ENCODE measurements at regions not wholly inside any gene's neighbourhood (a gene's known extent, or its start where the extent isn't known, plus 50 kb on each side); places are given as distances from the start of the nearest gene placed in this dataset.

GRCh38 chr20:19895761-19896160 is 121.4 kb upstream of the NAA20 start:
- DNase-seq (no peak), ATAC-seq (no peak)
- intact Hi-C loops (cut with DNase I): no loop called here
- 91 to 95% (median 94%) methylated on average over 2 of the region's 2 CpGs for WGBS, 3 donors
- Histone ChIP-seq H3K4me3 (no peak overlapping the region), H3K4me1 (peaks cover 10% of the 10 kb centered on the region), H3K36me3 (ENCODE audit: insufficient read depth in 1 of 2, low read depth in 1 of 2) (peaks cover 0 to 37% of the 10 kb centered on the region in 2 donors), H3K9me3 (no peaks in the 10 kb centered on the region), H3K27ac (no peak overlapping the region), H3K27me3 (ENCODE audit: insufficient read depth in 3 of 3, low read length in 2 of 3) (no peaks in the 10 kb centered on the region)
- no peak for TF ChIP-seq CTCF (IDR thresholded peaks at IDR 0.05)

DNA sequence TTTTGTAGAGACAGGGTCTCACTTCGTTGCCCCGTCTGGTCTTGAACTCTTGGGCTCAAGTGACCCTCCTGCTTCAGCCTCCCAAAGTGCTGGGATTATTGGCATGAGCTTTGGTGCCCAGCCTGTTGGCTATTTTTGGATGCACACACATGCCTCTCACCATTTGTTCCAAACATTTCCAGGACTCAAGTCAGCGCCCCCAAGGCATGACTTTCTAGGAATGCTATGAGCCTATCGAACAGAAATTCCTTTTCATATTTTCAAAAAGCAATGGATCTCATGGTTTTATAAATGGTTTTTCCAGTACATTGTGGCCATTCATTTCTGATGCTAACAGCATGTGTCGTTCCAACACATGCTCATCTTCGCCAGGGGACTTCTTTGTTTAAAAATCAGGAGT is 119.3 kb upstream of the NAA20 start:
- 66 to 71% (median 66%) methylated on average over 6 of the region's 6 CpGs for WGBS, 3 donors
- intact Hi-C loops (cut with DNase I): no loop called here
- Histone ChIP-seq H3K36me3 (ENCODE audit: insufficient read depth in 1 of 2, low read depth in 1 of 2) (peaks cover 0 to 37% of the 10 kb centered on the region in 2 donors), H3K9me3 (no peaks in the 10 kb centered on the region), H3K27ac (no peak overlapping the region), H3K27me3 (ENCODE audit: insufficient read depth in 3 of 3, low read length in 2 of 3) (no peaks in the 10 kb centered on the region), H3K4me1 (peaks cover 6% of the 10 kb centered on the region), H3K4me3 (no peak overlapping the region)
- ATAC-seq: peak in 1 of 4 donors; percentile 43
- no peak for DNase-seq
- TF ChIP-seq CTCF (IDR thresholded peaks at IDR 0.05): no peak

DNA sequence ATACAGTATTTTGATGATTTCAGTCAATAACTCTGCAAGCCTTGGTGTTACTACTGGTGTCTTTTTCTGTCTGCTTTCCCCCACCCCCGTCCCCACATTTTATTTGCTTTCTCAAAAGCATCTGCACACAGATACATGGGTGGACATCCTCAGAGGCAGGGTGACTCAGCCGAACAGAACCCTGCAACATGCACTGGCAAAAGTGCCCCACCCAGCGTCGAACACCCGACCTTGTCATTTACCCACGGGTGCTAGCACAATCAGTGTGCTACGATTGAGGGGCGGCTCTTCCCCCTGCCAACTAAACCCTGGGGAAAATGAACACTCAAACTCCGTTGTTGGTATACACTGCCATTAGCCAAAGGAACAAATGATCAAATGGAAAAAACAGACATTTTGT is 115.9 kb upstream of the NAA20 start:
- peaks cover 0 to 19% of the 10 kb centered on the region in 2 donors for H3K36me3 ChIP-seq (ENCODE audit: insufficient read depth in 1 of 2, low read depth in 1 of 2)
- intact Hi-C loops (cut with DNase I): no loop called here
- no peaks in the 10 kb centered on the region for H3K9me3 ChIP-seq
- 69 to 71% (median 70%) methylated on average over 9 of the region's 9 CpGs for WGBS, 3 donors
- H3K27me3 ChIP-seq (ENCODE audit: insufficient read depth in 3 of 3, low read length in 2 of 3): no peaks in the 10 kb centered on the region
- ATAC-seq (no peak), DNase-seq (no peak)
- no peak overlapping the region for H3K27ac ChIP-seq
- TF ChIP-seq CTCF (IDR thresholded peaks at IDR 0.05): no peak
- H3K4me1 ChIP-seq: peaks cover under 1% of the 10 kb centered on the region
- no peak overlapping the region for H3K4me3 ChIP-seq

DNA sequence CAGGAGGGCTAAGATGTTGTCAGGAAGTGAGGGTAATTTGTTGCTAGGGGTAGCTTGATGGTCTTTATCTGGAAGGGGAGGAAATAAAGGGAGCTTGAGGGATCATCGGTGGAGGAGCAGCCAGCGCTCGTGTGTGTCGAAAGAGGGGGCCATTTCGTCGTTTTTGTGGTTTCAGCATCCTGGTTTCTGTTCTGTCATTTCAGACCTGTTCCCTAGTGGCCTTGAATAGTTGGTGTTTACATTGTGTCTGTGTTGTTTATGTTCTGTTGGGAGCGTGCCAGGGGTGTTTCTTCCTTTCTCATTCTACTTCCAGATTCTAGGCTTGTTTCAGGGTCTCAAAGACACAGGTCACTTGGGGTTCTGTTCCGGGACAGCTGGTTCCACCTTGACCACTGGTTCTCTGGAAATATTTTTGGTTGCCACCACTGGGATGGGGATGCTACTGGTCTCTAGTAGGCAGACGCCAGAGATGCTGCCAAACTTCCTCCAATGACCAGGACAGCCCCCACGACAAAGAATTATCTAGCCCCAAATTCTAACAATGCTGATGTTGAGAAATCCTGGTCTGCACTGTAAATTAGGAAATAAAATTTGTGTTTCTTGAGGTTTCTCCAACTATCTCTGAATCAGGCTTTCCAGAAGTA is 113.9 kb upstream of the NAA20 start:
- peak in 1 of 4 donors; percentile 15 for ATAC-seq
- peaks cover 0 to 3% of the 10 kb centered on the region in 2 donors for H3K36me3 ChIP-seq (ENCODE audit: insufficient read depth in 1 of 2, low read depth in 1 of 2)
- H3K4me3 ChIP-seq: no peak overlapping the region
- H3K9me3 ChIP-seq: no peaks in the 10 kb centered on the region
- no peaks in the 10 kb centered on the region for H3K27me3 ChIP-seq (ENCODE audit: insufficient read depth in 3 of 3, low read length in 2 of 3)
- 59 to 64% (median 63%) methylated on average over 10 of the region's 10 CpGs for WGBS, 3 donors
- intact Hi-C loops (cut with DNase I): no loop called here
- no peaks in the 10 kb centered on the region for H3K4me1 ChIP-seq
- no peak for TF ChIP-seq CTCF (IDR thresholded peaks at IDR 0.05)
- no peak for DNase-seq
- no peak overlapping the region for H3K27ac ChIP-seq

Measured in psoas muscle (tissue), 7 donors.